Gastrocnemius medialis (tissue), 4 donors: ENCODE measurements at regions not wholly inside any gene's neighbourhood (a gene's known extent, or its start where the extent isn't known, plus 50 kb on each side); places are given as distances from the start of the nearest gene placed in this dataset.
"Not testable (repeated sequence)": the region's sequence is repeated elsewhere in the genome, so short reads cannot be mapped to it uniquely, and the experiment has no call there.

Source experiments
- ATAC-seq, 2 donors: fragments of 150-250 bp; one replicate each; pipeline ENCODE4 v1.9.1; 2016
- DNase-seq, 2 donors: peaks; one replicate each; pipeline ENCODE4 v3.0.0-alpha.2; 2019
- H3K27ac ChIP-seq, 4 donors: fragments of 200-600 bp; sonication (generic); 1 replicate in 1 of 4; 2 replicates in 3 of 4; pipeline ENCODE4 v1.5.1; 2016 to 2018; ENCODE audit warnings: mild to moderate bottlenecking in 2 of 4, moderate library complexity in 1 of 4
- H3K27me3 ChIP-seq, 3 donors: fragments of 200-600 bp; sonication (generic) in 2 of 3; 1 replicate in 1 of 3; 2 replicates in 2 of 3; pipeline versions ENCODE4 v1.5.1 to v1.6.0; 2016 to 2019; ENCODE audit warnings: mild to moderate bottlenecking in 1 of 3, moderate library complexity in 1 of 3
- H3K36me3 ChIP-seq, 2 donors: fragments of 200-600 bp; sonication (generic) in 1 of 2; one replicate each; pipeline ENCODE4 v1.5.1; 2017 to 2018
- H3K4me1 ChIP-seq, 2 donors: fragments of 200-600 bp; sonication (generic) in 1 of 2; one replicate each; pipeline ENCODE4 v1.5.1; 2016 to 2017; ENCODE audit warnings: mild to moderate bottlenecking in 2 of 2
- H3K4me3 ChIP-seq, 4 donors: fragments of 200-600 bp; sonication (generic) in 3 of 4; 1 replicate in 1 of 4; 2 replicates in 3 of 4; pipeline ENCODE4 v1.5.1; 2016 to 2019; ENCODE audit warnings: mild to moderate bottlenecking in 2 of 4
- H3K9me3 ChIP-seq, 3 donors: fragments of 200-600 bp; sonication (generic) in 2 of 3; 1 replicate in 1 of 3; 2 replicates in 2 of 3; pipeline ENCODE4 v1.5.1; 2016 to 2019
- CTCF ChIP-seq, 5 experiments: fragments of 450-650 bp in 3 of 5; fragments of 200-600 bp in 2 of 5; sonication (generic) in 2 of 5; IDR thresholded peaks in 4 of 5; conservative IDR thresholded peaks in 1 of 5; 1 replicate in 4 of 5; 2 replicates in 1 of 5; pipeline ENCODE4 v1.5.1; 2016 to 2019; ENCODE audit warnings: antibody characterized with exemption in 5 of 5, mild to moderate bottlenecking in 3 of 5, moderate library complexity in 3 of 5
- POLR2A ChIP-seq, 2 donors: fragments of 450-650 bp; IDR thresholded peaks; one replicate each; pipeline ENCODE4 v1.6.1; 2017; ENCODE audit warnings: antibody characterized with exemption in 2 of 2, mild to moderate bottlenecking in 2 of 2, moderate library complexity in 2 of 2
- in situ Hi-C, 4 donors: fragments of 200-750 bp; cut with MboI; loops; one replicate each; pipeline versions ENCODE4 v1.15.0 to v1.8.0; 2017; ENCODE audit warnings: low sequenced_read_pairs in 4 of 4
- intact Hi-C: fragments of 100-400 bp; cut with DNase I; formaldehyde crosslinking; loops from one replicate; pipeline ENCODE4 v1.15.1; 2023; ENCODE audit warnings: low total_unique reads

- Histone ChIP-seq H3K9me3 (no peaks in the 10 kb centered on the region), H3K27me3 (no peaks in the 10 kb centered on the region), H3K36me3 (no peaks in the 10 kb centered on the region), H3K4me3 (no peak overlapping the region), H3K4me1 (no peaks in the 10 kb centered on the region), H3K27ac (no peak overlapping the region)
- intact Hi-C loops (no loop called here), in situ Hi-C loops (no loop called here)
- DNase-seq (no peak), ATAC-seq (no peak)
- TF ChIP-seq CTCF (IDR thresholded peaks at IDR 0.05 in 4 of 5, conservative IDR thresholded peaks at IDR 0.05 in 1 of 5), result no peak
- no peak for TF ChIP-seq POLR2A (IDR thresholded peaks at IDR 0.05)
Observed at GRCh38 chr4:38532908-38533499, 131.0 kb upstream of the KLF3 start.

GRCh38 chr4:38534344-38535045 lies 129.5 kb upstream of the KLF3 start:
- in situ Hi-C loops, result no loop called here
- Histone ChIP-seq H3K4me1 (no peaks in the 10 kb centered on the region), H3K9me3 (no peaks in the 10 kb centered on the region), H3K27me3 (no peaks in the 10 kb centered on the region), H3K27ac (no peak overlapping the region), H3K36me3 (no peaks in the 10 kb centered on the region), H3K4me3 (no peak overlapping the region)
- DNase-seq (no peak), ATAC-seq (no peak)
- intact Hi-C loops, result no loop called here
- TF ChIP-seq CTCF (IDR thresholded peaks at IDR 0.05 in 4 of 5, conservative IDR thresholded peaks at IDR 0.05 in 1 of 5), result no peak
- TF ChIP-seq POLR2A (IDR thresholded peaks at IDR 0.05), result no peak

- intact Hi-C loops, H3K4me3 ChIP-seq, H3K27ac ChIP-seq, H3K9me3 ChIP-seq, H3K36me3 ChIP-seq, DNase-seq, H3K27me3 ChIP-seq, in situ Hi-C loops, ATAC-seq, H3K4me1 ChIP-seq: not testable (repeated sequence)
Observed at GRCh38 chr4:38535071-38535470, 128.9 kb upstream of the KLF3 start.

GRCh38 chr4:38535717-38536116 lies 128.3 kb upstream of the KLF3 start:
- no peak for DNase-seq
- H3K4me3 ChIP-seq, result no peak overlapping the region
- TF ChIP-seq POLR2A (IDR thresholded peaks at IDR 0.05) (no peak), CTCF (IDR thresholded peaks at IDR 0.05 in 4 of 5, conservative IDR thresholded peaks at IDR 0.05 in 1 of 5) (no peak)
- no peak for ATAC-seq
- H3K27me3 ChIP-seq, result no peaks in the 10 kb centered on the region
- H3K27ac ChIP-seq, result no peak overlapping the region
- in situ Hi-C loops (no loop called here), intact Hi-C loops (no loop called here)
- H3K4me1 ChIP-seq, result no peaks in the 10 kb centered on the region
- no peaks in the 10 kb centered on the region for H3K36me3 ChIP-seq
- no peaks in the 10 kb centered on the region for H3K9me3 ChIP-seq

GRCh38 chr4:38536716-38537115 lies 127.3 kb upstream of the KLF3 start:
- DNase-seq, result no peak
- in situ Hi-C loops (no loop called here), intact Hi-C loops (no loop called here)
- Histone ChIP-seq H3K9me3 (no peaks in the 10 kb centered on the region), H3K27me3 (no peaks in the 10 kb centered on the region), H3K4me3 (no peak overlapping the region), H3K27ac (no peak overlapping the region), H3K4me1 (no peaks in the 10 kb centered on the region), H3K36me3 (no peaks in the 10 kb centered on the region)
- ATAC-seq, result no peak
- no peak for TF ChIP-seq POLR2A (IDR thresholded peaks at IDR 0.05)
- TF ChIP-seq CTCF (IDR thresholded peaks at IDR 0.05 in 4 of 5, conservative IDR thresholded peaks at IDR 0.05 in 1 of 5), result no peak
